H1 (cell line): ENCODE measurements at regions not wholly inside any gene's neighbourhood (a gene's known extent, or its start where the extent isn't known, plus 50 kb on each side); places are given as distances from the start of the nearest gene placed in this dataset.

Experiments
- CTCF ChIA-PET: fragments of 300-600 bp; sonication (Branson Sonifier 250); formaldehyde crosslinking; loops from one replicate; lab custom pipeline; 2021; ENCODE audit not compliant: partially characterized antibody; lab: Charles Lee
- POLR2A ChIA-PET: fragments of 300-600 bp; sonication (Branson Sonifier 250); formaldehyde crosslinking; loops from one replicate; lab custom pipeline; 2021; ENCODE audit warnings: inconsistent platforms; ENCODE audit not compliant: partially characterized antibody; lab: Charles Lee
- DNase-seq, 2 experiments: peaks; one replicate each; pipeline versions ENCODE4 v3.0.0 to v3.0.0-alpha.2; 2010 to 2022; ENCODE audit warnings: low spot score in 2 of 2, low read depth in 1 of 2, mixed read lengths in 1 of 2
- FAIRE-seq: peaks from 2 replicates; lab custom pipeline; 2011; peaks lifted over from hg19 to GRCh38; lab: Jason Lieb, UNC
- H2AFZ ChIP-seq: 2 replicates; pipeline ENCODE4 v1.8.1; 2012; ENCODE audit warnings: low read length, inconsistent platforms
- H2AK5ac ChIP-seq: 2 replicates; pipeline ENCODE4 v1.6.1; 2013; ENCODE audit warnings: low read depth, low read length
- H2BK120ac ChIP-seq: replicated peaks from 2 replicates; pipeline ENCODE3; 2013; ENCODE audit warnings: low read depth, low read length, inconsistent platforms
- H2BK12ac ChIP-seq: 2 replicates; pipeline ENCODE4 v1.6.1; 2013; ENCODE audit warnings: low read depth, low read length
- H2BK15ac ChIP-seq: 2 replicates; pipeline ENCODE4 v1.6.1; 2013; ENCODE audit warnings: low read length
- H2BK20ac ChIP-seq: 2 replicates; pipeline ENCODE4 v1.6.1; 2013; ENCODE audit warnings: low read length
- H2BK5ac ChIP-seq: 2 replicates; pipeline ENCODE4 v1.6.1; 2013; ENCODE audit warnings: low read depth, low read length
- H3K14ac ChIP-seq: 2 replicates; pipeline ENCODE4 v1.6.1; 2013; ENCODE audit warnings: inconsistent platforms; ENCODE audit not compliant: insufficient read length
- H3K18ac ChIP-seq: 2 replicates; pipeline ENCODE4 v1.6.1; 2013; ENCODE audit warnings: low read length; ENCODE audit errors: extremely low read depth
- H3K23ac ChIP-seq: 2 replicates; pipeline ENCODE4 v1.6.1; 2013; ENCODE audit warnings: inconsistent platforms; ENCODE audit not compliant: insufficient read length
- H3K23me2 ChIP-seq: 2 replicates; pipeline ENCODE4 v1.6.1; 2013; ENCODE audit warnings: low read depth, low read length
- H3K27ac ChIP-seq: 2 replicates; pipeline ENCODE4 v1.6.1; 2011; ENCODE audit warnings: low read depth, low read length, inconsistent platforms
- H3K27me3 ChIP-seq, 4 experiments: replicated peaks in 1 of 4; 1 replicate in 1 of 4; 2 replicates in 3 of 4; pipeline versions ENCODE4 v1.6.1 to v1.8.1; 2011 to 2013; ENCODE audit warnings: low read length in 3 of 4, mild to moderate bottlenecking in 3 of 4, inconsistent platforms in 2 of 4, mixed read lengths in 2 of 4, moderate library complexity in 1 of 4; ENCODE audit not compliant: control insufficient read depth in 3 of 4, insufficient read depth in 3 of 4; ENCODE audit errors: extremely low read depth in 1 of 4
- H3K36me3 ChIP-seq, 4 experiments: 2 replicates each; pipeline versions ENCODE4 v1.6.1 to v1.8.1; 2011 to 2013; ENCODE audit warnings: mild to moderate bottlenecking in 4 of 4, low read length in 3 of 4, moderate library complexity in 2 of 4, control low read depth in 1 of 4, inconsistent platforms in 1 of 4; ENCODE audit not compliant: insufficient read depth in 4 of 4, control insufficient read depth in 2 of 4
- H3K4ac ChIP-seq: replicated peaks from 2 replicates; pipeline ENCODE3; 2013; ENCODE audit warnings: low read length, low read depth, mixed read lengths, inconsistent platforms; ENCODE audit not compliant: insufficient read length
- H3K4me1 ChIP-seq, 4 experiments: replicated peaks in 1 of 4; 1 replicate in 1 of 4; 2 replicates in 3 of 4; pipeline versions ENCODE4 v1.6.1 to v1.8.1; 2011 to 2013; ENCODE audit warnings: low read length in 3 of 4, inconsistent platforms in 2 of 4, mixed read lengths in 1 of 4; ENCODE audit not compliant: insufficient read depth in 4 of 4, control insufficient read depth in 3 of 4
- H3K4me2 ChIP-seq, 2 experiments: 2 replicates each; pipeline versions ENCODE4 v1.6.1 to v1.8.1; 2011 to 2013; ENCODE audit warnings: low read depth in 2 of 2, low read length in 2 of 2, control low read depth in 1 of 2, inconsistent platforms in 1 of 2, mild to moderate bottlenecking in 1 of 2; ENCODE audit not compliant: insufficient read depth in 1 of 2
- H3K4me3 ChIP-seq, 4 experiments: fragments of 200-600, 300-600 bp in 1 of 4; sonication (generic), shearing (Covaris generic), sonication (Bioruptor Twin) in 1 of 4; 2 replicates each; pipeline versions ENCODE4 v1.5.1 to v1.8.1; 2011 to 2016; ENCODE audit warnings: low read length in 4 of 4, low read depth in 3 of 4, control low read depth in 2 of 4, inconsistent platforms in 2 of 4, mild to moderate bottlenecking in 2 of 4, mixed read lengths in 1 of 4, moderate library complexity in 1 of 4; ENCODE audit not compliant: insufficient read depth in 2 of 4; ENCODE audit errors: extremely low read depth in 1 of 4
- H3K56ac ChIP-seq: replicated peaks from 2 replicates; pipeline ENCODE3; 2013; ENCODE audit warnings: low read depth, mild to moderate bottlenecking, mixed read lengths, low read length, inconsistent platforms; ENCODE audit not compliant: insufficient read length
- H3K79me1 ChIP-seq: 2 replicates; pipeline ENCODE4 v1.6.1; 2013; ENCODE audit warnings: low read depth, low read length, control low read depth
- H3K79me2 ChIP-seq, 2 experiments: 2 replicates each; pipeline versions ENCODE4 v1.6.1 to v1.8.1; 2012 to 2013; ENCODE audit warnings: low read length in 2 of 2, mild to moderate bottlenecking in 2 of 2, inconsistent platforms in 1 of 2; ENCODE audit not compliant: insufficient read depth in 2 of 2, control insufficient read depth in 1 of 2
- H3K9ac ChIP-seq, 4 experiments: replicated peaks in 1 of 4; 1 replicate in 1 of 4; 2 replicates in 3 of 4; pipeline versions ENCODE4 v1.6.1 to v1.8.1; 2011 to 2013; ENCODE audit warnings: low read depth in 3 of 4, low read length in 3 of 4, control low read depth in 2 of 4, mild to moderate bottlenecking in 2 of 4, moderate library complexity in 2 of 4, inconsistent platforms in 1 of 4; ENCODE audit errors: extremely low read depth in 1 of 4
- H3K9me3 ChIP-seq, 2 experiments: 2 replicates each; pipeline versions ENCODE4 v1.6.1 to v1.8.1; 2012 to 2013; ENCODE audit warnings: mild to moderate bottlenecking in 2 of 2, moderate library complexity in 2 of 2, control low read depth in 1 of 2, inconsistent platforms in 1 of 2, low read depth in 1 of 2, low read length in 1 of 2, mixed read lengths in 1 of 2; ENCODE audit not compliant: insufficient read depth in 2 of 2
- H4K20me1 ChIP-seq, 2 experiments: replicated peaks in 1 of 2; 2 replicates each; pipeline versions ENCODE3 to v1.8.1; 2011 to 2013; ENCODE audit warnings: inconsistent platforms in 2 of 2, low read length in 2 of 2, mild to moderate bottlenecking in 1 of 2; ENCODE audit not compliant: insufficient read depth in 2 of 2, control insufficient read depth in 1 of 2
- H4K5ac ChIP-seq: 2 replicates; pipeline ENCODE4 v1.6.1; 2013; ENCODE audit warnings: low read length, low read depth, mixed read lengths, inconsistent platforms; ENCODE audit not compliant: insufficient read length
- H4K8ac ChIP-seq: 2 replicates; pipeline ENCODE4 v1.8.0; 2013; ENCODE audit warnings: mild to moderate bottlenecking, moderate library complexity, low read length, inconsistent platforms; ENCODE audit not compliant: insufficient read depth; ENCODE audit errors: extremely low read depth
- H4K91ac ChIP-seq: replicated peaks from 2 replicates; pipeline ENCODE3; 2013; ENCODE audit warnings: low read length, mixed read lengths, inconsistent platforms; ENCODE audit not compliant: insufficient read length
- BACH1 ChIP-seq: IDR thresholded peaks from 2 replicates; pipeline ENCODE4 v1.6.1; 2012; ENCODE audit warnings: low read length, improper control_type of control experiment
- CBX8 ChIP-seq: fragments of 300-800, 300-1000 bp; sonication (generic); IDR thresholded peaks from 2 replicates; pipeline ENCODE4 v1.7.1; 2016; ENCODE audit warnings: low read depth, low read length, borderline replicate concordance
- GABPA ChIP-seq: IDR thresholded peaks from 2 replicates; pipeline ENCODE4 v1.6.1; 2011; ENCODE audit warnings: mild to moderate bottlenecking, low read length, moderate library complexity, borderline replicate concordance; ENCODE audit not compliant: insufficient read depth
- KDM1A ChIP-seq: fragments of 200-600, 300-600 bp; sonication (generic); IDR thresholded peaks from 2 replicates; pipeline ENCODE4 v1.7.1; 2016; ENCODE audit warnings: mild to moderate bottlenecking, low read length, borderline replicate concordance
- NANOG ChIP-seq: IDR thresholded peaks from 2 replicates; pipeline ENCODE4 v1.6.1; 2011; ENCODE audit warnings: low read length, low read depth, mild to moderate bottlenecking, inconsistent platforms; ENCODE audit not compliant: insufficient read depth, poor library complexity, severe bottlenecking
- SIRT6 ChIP-seq: IDR thresholded peaks from one replicate; pipeline ENCODE4 v1.7.1; 2012; ENCODE audit warnings: low read length, inconsistent platforms
- SP2 ChIP-seq: IDR thresholded peaks from 2 replicates; pipeline ENCODE4 v1.6.1; 2012; ENCODE audit warnings: mild to moderate bottlenecking, low read length, inconsistent platforms
- TAF7 ChIP-seq: optimal IDR thresholded peaks from 2 replicates; pipeline ENCODE3; 2011; ENCODE audit warnings: low read depth, mild to moderate bottlenecking, inconsistent platforms, low read length, moderate library complexity, borderline replicate concordance
- TCF12 ChIP-seq: IDR thresholded peaks from 2 replicates; pipeline ENCODE4 v1.6.1; 2011; ENCODE audit warnings: low read depth, mild to moderate bottlenecking, low read length
- ZNF274 ChIP-seq: IDR thresholded peaks from 2 replicates; pipeline ENCODE4 v1.7.0; 2012; ENCODE audit warnings: low read length, borderline replicate concordance; ENCODE audit errors: extremely low read depth
- WGBS, 2 experiments: shearing (Covaris generic) in 1 of 2; methylation state at CpG; one replicate each; pipeline versions ENCODE4 v1.1.6 to v1.1.7; 2013 to 2015; ENCODE audit warnings: low lambda C conversion rate in 2 of 2, mixed read lengths in 2 of 2, inconsistent platforms in 1 of 2, low coverage in 1 of 2, missing lambda C conversion rate in 1 of 2; ENCODE audit not compliant: insufficient replicate concordance in 2 of 2, insufficient coverage in 1 of 2, insufficient read length in 1 of 2; ENCODE audit errors: extremely low coverage in 1 of 2, missing lambda C conversion rate in 1 of 2; 5-methylcytosine and 5-hydroxymethylcytosine counted together
- TF ChIP-seq, protein P1 (sequence below): IDR thresholded peaks from 2 replicates; pipeline ENCODE4 v1.6.1; 2011; ENCODE audit warnings: low read length, improper control_type of control experiment

DNA sequence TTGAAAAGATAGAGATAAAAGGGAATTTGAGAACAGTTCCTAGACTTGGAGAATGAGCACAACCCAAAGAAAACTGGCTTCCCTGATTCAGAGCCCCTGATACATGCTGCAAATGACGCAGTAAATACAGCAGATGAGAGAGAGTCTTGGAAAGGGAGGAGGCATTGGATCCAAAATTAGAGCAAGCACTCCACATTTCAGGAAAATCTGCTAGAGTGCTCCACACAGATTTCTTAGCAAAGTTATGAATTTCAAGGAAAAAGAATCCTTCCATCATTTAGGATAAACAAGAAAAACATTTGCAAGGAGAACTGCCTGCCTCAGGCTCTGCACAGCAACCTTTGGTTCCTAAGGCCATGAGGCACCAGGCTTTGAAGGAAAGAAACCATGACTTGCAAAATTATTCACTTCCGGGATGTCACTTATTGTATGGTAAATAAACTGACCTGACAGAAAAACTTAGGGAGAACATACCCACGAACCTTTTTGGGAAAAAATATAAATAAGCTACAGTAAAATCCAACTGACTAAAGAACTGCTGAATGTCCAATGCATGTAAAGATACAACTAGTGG lies 89.8 kb upstream of the RTL6 start:
- H3K27ac ChIP-seq: no peak overlapping the region
- CTCF ChIA-PET: interaction anchor here (1.2 kb wide), 1 partner anchor 39 kb away, joined by 3 read pairs; no protein-coding TSS in a partner anchor
- no peaks in the 10 kb centered on the region for H3K79me2 ChIP-seq
- WGBS, 2 experiments: 94% methylated on average over 3 of the region's 3 CpGs; no CpG with 5 or more reads in 1 of the 2 experiments
- POLR2A ChIA-PET: no interaction called here
- H3K4me3 ChIP-seq: no peak overlapping the region
- H2BK15ac ChIP-seq: no peak overlapping the region
- no peak overlapping the region for H3K9ac ChIP-seq
- H2AFZ ChIP-seq: no peak overlapping the region
- no peak overlapping the region for H2BK12ac ChIP-seq
- no peak overlapping the region for H3K4ac ChIP-seq
- no peaks in the 10 kb centered on the region for H3K79me1 ChIP-seq
- no peak overlapping the region for H4K91ac ChIP-seq
- H4K5ac ChIP-seq: no peak overlapping the region
- H3K36me3 ChIP-seq: no peaks in the 10 kb centered on the region
- no peak overlapping the region for H2BK20ac ChIP-seq
- no peaks in the 10 kb centered on the region for H4K20me1 ChIP-seq
- no peak overlapping the region for H3K4me2 ChIP-seq
- H2BK120ac ChIP-seq: no peak overlapping the region
- no peak overlapping the region for H3K14ac ChIP-seq
- DNase-seq (no peak), FAIRE-seq (no peak)
- H2BK5ac ChIP-seq: no peak overlapping the region
- H4K8ac ChIP-seq: no peak overlapping the region; the same call in 1 of the 2 replicates
- H3K56ac ChIP-seq: no peak overlapping the region
- no peaks in the 10 kb centered on the region for H3K4me1 ChIP-seq
- no peak overlapping the region for H3K23ac ChIP-seq
- H3K23me2 ChIP-seq: no peaks in the 10 kb centered on the region
- no peaks in the 10 kb centered on the region; a peak in 1 of 7 replicates for H3K27me3 ChIP-seq
- no peak overlapping the region for H3K18ac ChIP-seq
- H2AK5ac ChIP-seq: no peak overlapping the region
- H3K9me3 ChIP-seq: peaks cover 6 to 13% of the 10 kb centered on the region in 2 experiments; a peak in 1 of 4 replicates
- no peak for TF ChIP-seq KDM1A
- no peak for TF ChIP-seq SP2
- TF ChIP-seq BACH1: no peak
- no peak for TF ChIP-seq GABPA
- no peak for TF ChIP-seq ZNF274
- TF ChIP-seq CBX8: no peak
- TF ChIP-seq TAF7: no peak
- no peak for TF ChIP-seq TCF12
- no peak for TF ChIP-seq NANOG
- no peak for TF ChIP-seq SIRT6
- TF ChIP-seq, protein P1, sequence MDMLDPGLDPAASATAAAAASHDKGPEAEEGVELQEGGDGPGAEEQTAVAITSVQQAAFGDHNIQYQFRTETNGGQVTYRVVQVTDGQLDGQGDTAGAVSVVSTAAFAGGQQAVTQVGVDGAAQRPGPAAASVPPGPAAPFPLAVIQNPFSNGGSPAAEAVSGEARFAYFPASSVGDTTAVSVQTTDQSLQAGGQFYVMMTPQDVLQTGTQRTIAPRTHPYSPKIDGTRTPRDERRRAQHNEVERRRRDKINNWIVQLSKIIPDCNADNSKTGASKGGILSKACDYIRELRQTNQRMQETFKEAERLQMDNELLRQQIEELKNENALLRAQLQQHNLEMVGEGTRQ: no peak
